Activated CD8-positive, alpha-beta T cell treated with anti-CD3 and anti-CD28 coated beads for 36 hours (primary cell): ENCODE measurements at regions not wholly inside any gene's neighbourhood (a gene's known extent, or its start where the extent isn't known, plus 50 kb on each side); places are given as distances from the start of the nearest gene placed in this dataset.

Experiments
- ATAC-seq: fragments of 200-7000 bp; cut with Tn5 transposase; one replicate; pipeline ENCODE4 v1.10.0; 2021; ENCODE audit warnings: mild to moderate bottlenecking, moderate library complexity
- CTCF ChIA-PET: fragments of 350-600 bp; sonication (Branson Sonifier 250); formaldehyde crosslinking; loops from one replicate; lab custom pipeline; 2021; ENCODE audit warnings: antibody characterized with exemption; lab: Charles Lee
- POLR2A ChIA-PET: fragments of 350-600 bp; sonication (Branson Sonifier 250); formaldehyde crosslinking; loops from one replicate; lab custom pipeline; 2021; ENCODE audit warnings: antibody characterized with exemption; lab: Charles Lee
- DNase-seq: peaks from one replicate; pipeline ENCODE4 v3.0.0-alpha.2; 2020
- H3K27ac Mint-ChIP-seq: one replicate; pipeline ENCODE4 v1.8.0; 2021; ENCODE audit warnings: mild to moderate bottlenecking, mixed read lengths
- H3K27me3 Mint-ChIP-seq: one replicate; pipeline ENCODE4 v1.8.0; 2021; ENCODE audit warnings: mixed read lengths
- H3K36me3 Mint-ChIP-seq: one replicate; pipeline ENCODE4 v1.8.0; 2021; ENCODE audit warnings: low read depth, mixed read lengths
- H3K4me1 Mint-ChIP-seq: one replicate; pipeline ENCODE4 v1.8.0; 2021; ENCODE audit warnings: low read depth, mixed read lengths
- H3K4me3 Mint-ChIP-seq: one replicate; pipeline ENCODE4 v1.8.0; 2021; ENCODE audit warnings: mild to moderate bottlenecking, moderate library complexity, mixed read lengths
- H3K9me3 Mint-ChIP-seq: one replicate; pipeline ENCODE4 v1.8.0; 2021; ENCODE audit warnings: mixed read lengths
- intact Hi-C: fragments of 100-400 bp; cut with micrococcal nuclease; formaldehyde crosslinking; loops from one replicate; pipeline ENCODE4 v1.10.0; 2022
- TF ChIP-seq, protein P1 (sequence below): fragments of 200-600 bp; IDR thresholded peaks from one replicate; pipeline ENCODE4 v1.8.0; 2022; ENCODE audit warnings: antibody characterized with exemption, mild to moderate bottlenecking

DNA sequence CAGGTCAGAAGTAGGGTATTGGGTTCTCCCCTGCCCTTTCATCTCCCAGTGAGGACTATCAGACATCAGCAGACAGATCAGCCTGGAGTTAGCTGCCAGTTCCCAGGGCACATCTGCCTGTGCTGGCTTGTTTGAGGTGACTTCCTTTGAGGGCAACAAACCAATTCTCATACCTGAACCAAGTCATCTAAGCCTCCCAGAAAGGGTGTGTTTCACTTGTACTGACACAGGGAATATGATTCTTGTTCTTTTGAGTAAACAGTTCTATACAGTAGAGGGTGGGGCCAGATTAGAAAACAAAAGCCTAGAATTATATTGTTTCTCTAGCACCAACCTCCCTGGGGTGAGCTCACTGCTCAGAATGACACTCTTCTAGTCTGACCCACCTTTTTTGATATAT, 591.9 kb downstream of the SLC4A3 start:
- Mint-ChIP-seq H3K4me1 (no peaks in the 10 kb centered on the region), H3K4me3 (no peak overlapping the region), H3K27me3 (no peaks in the 10 kb centered on the region), H3K9me3 (no peaks in the 10 kb centered on the region), H3K27ac (no peak overlapping the region), H3K36me3 (no peaks in the 10 kb centered on the region)
- CTCF ChIA-PET = no interaction called here
- intact Hi-C loops = no loop called here
- ATAC-seq = no peak
- TF ChIP-seq, protein P1, sequence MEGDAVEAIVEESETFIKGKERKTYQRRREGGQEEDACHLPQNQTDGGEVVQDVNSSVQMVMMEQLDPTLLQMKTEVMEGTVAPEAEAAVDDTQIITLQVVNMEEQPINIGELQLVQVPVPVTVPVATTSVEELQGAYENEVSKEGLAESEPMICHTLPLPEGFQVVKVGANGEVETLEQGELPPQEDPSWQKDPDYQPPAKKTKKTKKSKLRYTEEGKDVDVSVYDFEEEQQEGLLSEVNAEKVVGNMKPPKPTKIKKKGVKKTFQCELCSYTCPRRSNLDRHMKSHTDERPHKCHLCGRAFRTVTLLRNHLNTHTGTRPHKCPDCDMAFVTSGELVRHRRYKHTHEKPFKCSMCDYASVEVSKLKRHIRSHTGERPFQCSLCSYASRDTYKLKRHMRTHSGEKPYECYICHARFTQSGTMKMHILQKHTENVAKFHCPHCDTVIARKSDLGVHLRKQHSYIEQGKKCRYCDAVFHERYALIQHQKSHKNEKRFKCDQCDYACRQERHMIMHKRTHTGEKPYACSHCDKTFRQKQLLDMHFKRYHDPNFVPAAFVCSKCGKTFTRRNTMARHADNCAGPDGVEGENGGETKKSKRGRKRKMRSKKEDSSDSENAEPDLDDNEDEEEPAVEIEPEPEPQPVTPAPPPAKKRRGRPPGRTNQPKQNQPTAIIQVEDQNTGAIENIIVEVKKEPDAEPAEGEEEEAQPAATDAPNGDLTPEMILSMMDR = no peak
- no peak for DNase-seq
- POLR2A ChIA-PET = no interaction called here

DNA sequence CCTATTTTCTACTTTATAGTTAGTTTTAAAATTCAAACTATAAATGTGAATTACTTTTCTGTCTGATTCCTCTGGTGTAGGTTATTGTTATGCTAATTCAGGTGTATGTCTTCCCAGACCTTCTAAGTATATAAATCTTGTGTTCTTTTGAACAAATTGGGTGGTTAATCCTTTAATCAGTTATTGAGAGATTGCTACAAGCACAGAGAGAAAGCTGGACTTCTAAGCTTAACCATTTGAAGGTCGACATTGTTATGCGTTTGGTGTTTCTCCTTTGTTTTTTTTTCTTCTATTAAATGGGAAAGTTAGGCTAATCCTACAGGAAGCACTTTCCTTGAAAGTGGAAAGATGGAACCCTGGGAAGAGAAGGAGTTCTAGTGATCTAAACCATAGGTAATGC, 592.6 kb downstream of the SLC4A3 start:
- H3K4me3 Mint-ChIP-seq = no peak overlapping the region
- ChIA-PET POLR2A (no interaction called here), CTCF (no interaction called here)
- intact Hi-C loops = no loop called here
- no peaks in the 10 kb centered on the region for H3K27me3 Mint-ChIP-seq
- no peak for ATAC-seq
- H3K4me1 Mint-ChIP-seq = no peaks in the 10 kb centered on the region
- no peaks in the 10 kb centered on the region for H3K9me3 Mint-ChIP-seq
- DNase-seq = no peak
- no peak overlapping the region for H3K27ac Mint-ChIP-seq
- TF ChIP-seq, protein P1 = no peak
- no peaks in the 10 kb centered on the region for H3K36me3 Mint-ChIP-seq

DNA sequence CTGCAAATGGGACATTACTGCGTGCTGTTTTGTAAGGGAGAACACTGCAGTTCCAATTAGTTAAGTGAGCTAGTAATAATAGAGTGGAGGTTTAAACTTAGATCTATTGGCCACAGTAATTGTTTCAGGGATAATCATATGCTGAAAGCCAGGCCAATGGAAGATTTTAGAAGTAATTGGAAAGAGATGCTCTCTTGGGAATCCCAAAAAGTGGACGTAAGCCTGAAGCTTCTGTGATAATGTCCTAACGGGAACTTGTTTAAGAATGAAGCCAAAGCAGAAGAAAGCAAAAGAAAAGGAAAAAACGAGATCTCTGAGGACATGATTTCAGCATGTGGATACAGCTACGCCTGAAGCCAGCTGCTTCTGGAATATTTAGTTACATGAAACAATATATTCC, 594.6 kb downstream of the SLC4A3 start:
- Mint-ChIP-seq H3K9me3 (no peaks in the 10 kb centered on the region), H3K4me3 (no peak overlapping the region), H3K36me3 (no peaks in the 10 kb centered on the region), H3K27ac (no peak overlapping the region), H3K4me1 (no peaks in the 10 kb centered on the region), H3K27me3 (no peaks in the 10 kb centered on the region)
- TF ChIP-seq, protein P1 = no peak
- DNase-seq = no peak
- CTCF ChIA-PET = no interaction called here
- POLR2A ChIA-PET = no interaction called here
- ATAC-seq = no peak
- intact Hi-C loops = no loop called here

DNA sequence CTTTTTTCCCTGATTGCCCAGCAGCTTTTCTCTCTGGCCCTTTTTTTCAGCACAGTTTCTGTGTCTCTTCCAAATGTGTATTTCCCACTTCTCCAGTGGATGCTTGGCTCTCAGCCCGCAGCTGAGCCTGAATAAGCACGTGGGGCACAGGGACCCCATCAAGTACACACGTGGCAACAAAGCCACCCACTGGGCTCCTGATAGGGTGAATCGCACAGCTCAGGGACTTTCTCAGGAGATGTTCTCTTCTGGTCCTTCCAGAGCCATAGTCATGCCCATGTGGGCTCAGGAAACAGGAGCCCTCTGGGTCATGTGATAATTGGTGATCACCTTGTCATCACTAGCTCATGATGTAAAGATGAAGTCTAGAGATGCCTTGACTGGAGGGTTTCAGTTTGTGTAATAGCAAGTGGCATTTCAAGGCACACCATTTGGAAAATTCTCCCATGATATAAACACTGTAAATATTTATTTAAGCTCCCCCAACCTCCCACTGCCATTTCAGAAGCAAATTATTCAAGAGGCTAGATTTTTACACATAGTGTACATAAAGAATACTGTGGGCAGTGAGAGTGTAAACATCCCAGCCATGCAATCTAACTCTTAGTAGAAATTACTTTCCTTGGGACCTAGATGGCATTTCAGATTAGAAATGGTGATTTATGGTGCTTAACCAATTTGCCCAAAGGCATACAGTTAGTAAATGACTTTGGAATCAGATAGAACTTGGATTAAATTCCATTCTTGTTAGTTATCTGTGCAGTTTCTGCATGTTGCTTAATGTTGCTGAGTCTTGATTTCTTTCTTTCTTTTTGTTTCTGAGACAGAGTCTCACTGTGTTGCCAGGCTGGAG, 597.5 kb downstream of the SLC4A3 start:
- intact Hi-C loops = no loop called here
- CTCF ChIA-PET = interaction anchor here (0.6 kb wide), 1 partner anchor 12 kb away, joined by 3 read pairs; no protein-coding TSS in a partner anchor
- H3K36me3 Mint-ChIP-seq = no peaks in the 10 kb centered on the region

DNA sequence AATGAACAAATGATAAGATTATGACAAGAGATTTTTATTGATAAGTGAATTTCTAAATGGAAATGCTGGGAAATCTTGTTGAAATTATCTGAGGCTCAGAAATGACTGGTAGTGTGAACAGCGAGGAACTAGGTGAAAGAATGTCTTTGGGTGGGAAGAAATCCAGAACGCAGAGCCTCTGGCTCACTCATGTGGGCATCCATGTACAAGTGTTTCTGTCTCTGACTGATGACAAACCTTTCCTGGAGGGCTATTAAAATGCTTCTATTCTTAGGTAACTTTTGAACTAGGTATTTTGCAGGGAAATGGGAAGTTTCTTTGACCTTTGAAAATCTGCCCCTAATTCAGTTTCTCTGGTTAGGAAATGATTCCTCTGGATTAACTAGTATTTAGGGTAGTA, 598.6 kb downstream of the SLC4A3 start:
- Mint-ChIP-seq H3K4me1 (no peaks in the 10 kb centered on the region), H3K4me3 (no peak overlapping the region), H3K9me3 (no peaks in the 10 kb centered on the region), H3K27ac (no peak overlapping the region), H3K36me3 (no peaks in the 10 kb centered on the region), H3K27me3 (no peaks in the 10 kb centered on the region)
- ATAC-seq = no peak
- intact Hi-C loops = no loop called here
- POLR2A ChIA-PET = no interaction called here
- CTCF ChIA-PET = no interaction called here
- DNase-seq = no peak
- TF ChIP-seq, protein P1 = no peak

More for the DNA sequence above, 597.5 kb downstream of the SLC4A3 start:
- H3K9me3 Mint-ChIP-seq = no peaks in the 10 kb centered on the region
- no peak overlapping the region for H3K4me3 Mint-ChIP-seq
- H3K4me1 Mint-ChIP-seq = no peaks in the 10 kb centered on the region
- H3K27me3 Mint-ChIP-seq = no peaks in the 10 kb centered on the region
- DNase-seq (no peak), ATAC-seq (no peak)
- POLR2A ChIA-PET = no interaction called here
- TF ChIP-seq, protein P1 = no peak
- H3K27ac Mint-ChIP-seq = no peak overlapping the region
